SK-N-SH treated with all-trans-retinoic acid at 6 μM for 48 hours (cell line): ENCODE measurements at regions not wholly inside any gene's neighbourhood (a gene's known extent, or its start where the extent isn't known, plus 50 kb on each side); places are given as distances from the start of the nearest gene placed in this dataset.

ENCODE experiments used
- ATAC-seq: fragments of 200-7000 bp; cut with Tn5 transposase; 3 replicates; pipeline ENCODE4 v1.9.1; 2020; ENCODE audit warnings: mild to moderate bottlenecking, moderate library complexity
- ARNTL ChIP-seq: fragments of 450-650 bp; formaldehyde crosslinking; IDR thresholded peaks from 2 replicates; pipeline ENCODE4 v1.5.0; 2020; ENCODE audit warnings: low read depth, mild to moderate bottlenecking, moderate library complexity, borderline replicate concordance
- BACH2 ChIP-seq: fragments of 250-450 bp; sonication (Bioruptor Pico); IDR thresholded peaks from 2 replicates; pipeline ENCODE4 v1.9.0; 2021; ENCODE audit warnings: mild to moderate bottlenecking, borderline replicate concordance
- CREB5 ChIP-seq: fragments of 250-450 bp; sonication (Bioruptor Pico); IDR thresholded peaks from 2 replicates; pipeline ENCODE4 v1.5.1; 2020; ENCODE audit warnings: low read depth, mild to moderate bottlenecking, moderate library complexity
- CSRNP3 ChIP-seq: fragments of 250-450 bp; sonication (Bioruptor Pico); IDR thresholded peaks from 2 replicates; pipeline ENCODE4 v1.5.1; 2021; ENCODE audit warnings: mild to moderate bottlenecking, moderate library complexity
- ISL1 ChIP-seq: fragments of 250-450 bp; sonication (Bioruptor Pico); IDR thresholded peaks from 2 replicates; pipeline ENCODE4 v2.1.2; 2022; ENCODE audit warnings: mild to moderate bottlenecking, moderate library complexity
- OSR1 ChIP-seq: fragments of 250-450 bp; sonication (Bioruptor Pico); IDR thresholded peaks from 2 replicates; pipeline ENCODE4 v1.8.0; 2022; ENCODE audit warnings: moderate library complexity, mild to moderate bottlenecking, inconsistent platforms
- POU6F1 ChIP-seq: fragments of 250-450 bp; sonication (Bioruptor Pico); IDR thresholded peaks from 2 replicates; pipeline ENCODE4 v1.8.0; 2021; ENCODE audit warnings: low read depth, mild to moderate bottlenecking, moderate library complexity, borderline replicate concordance
- PPARA ChIP-seq: fragments of 250-450 bp; sonication (Bioruptor Pico); IDR thresholded peaks from 2 replicates; pipeline ENCODE4 v1.5.0; 2020; ENCODE audit warnings: mild to moderate bottlenecking, borderline replicate concordance
- RARB ChIP-seq: fragments of 250-450 bp; sonication (Bioruptor Pico); IDR thresholded peaks from 2 replicates; pipeline ENCODE4 v1.8.0; 2021; ENCODE audit warnings: mild to moderate bottlenecking, moderate library complexity
- SNAI2 ChIP-seq: fragments of 250-450 bp; sonication (Bioruptor Pico); IDR thresholded peaks from 2 replicates; pipeline ENCODE4 v1.5.0; 2020; ENCODE audit warnings: mild to moderate bottlenecking, moderate library complexity
- TCF4 ChIP-seq: fragments of 250-450 bp; sonication (Bioruptor Pico); IDR thresholded peaks from 2 replicates; pipeline ENCODE4 v1.8.0; 2021; ENCODE audit warnings: mild to moderate bottlenecking, moderate library complexity, borderline replicate concordance
- TOX ChIP-seq: fragments of 250-450 bp; sonication (Bioruptor Pico); IDR thresholded peaks from 2 replicates; pipeline ENCODE4 v1.8.0; 2021; ENCODE audit warnings: mild to moderate bottlenecking, moderate library complexity, borderline replicate concordance
- TSHZ2 ChIP-seq: fragments of 250-450 bp; sonication (Bioruptor Pico); IDR thresholded peaks from 2 replicates; pipeline ENCODE4 v1.5.0; 2020; ENCODE audit warnings: mild to moderate bottlenecking, moderate library complexity
- ZC3H10 ChIP-seq: fragments of 250-450 bp; sonication (Bioruptor Pico); IDR thresholded peaks from 2 replicates; pipeline ENCODE4 v1.5.1; 2021; ENCODE audit warnings: mild to moderate bottlenecking, moderate library complexity
- ZFP3 ChIP-seq: fragments of 250-450 bp; sonication (Bioruptor Pico); IDR thresholded peaks from 2 replicates; pipeline ENCODE4 v1.5.0; 2020; ENCODE audit warnings: mild to moderate bottlenecking, moderate library complexity
- ZFP30 ChIP-seq: fragments of 450-650 bp; formaldehyde crosslinking; IDR thresholded peaks from 2 replicates; pipeline ENCODE4 v1.5.0; 2022; ENCODE audit warnings: mild to moderate bottlenecking, moderate library complexity
- ZNF565 ChIP-seq: fragments of 450-650 bp; formaldehyde crosslinking; conservative IDR thresholded peaks from 2 replicates; pipeline ENCODE4 v1.5.0; 2020; ENCODE audit warnings: low read depth, mild to moderate bottlenecking, moderate library complexity
- ZNF70 ChIP-seq: fragments of 450-650 bp; formaldehyde crosslinking; IDR thresholded peaks from 2 replicates; pipeline ENCODE4 v1.5.0; 2020; ENCODE audit warnings: mild to moderate bottlenecking, moderate library complexity
- ZNF8 ChIP-seq: fragments of 450-650 bp; formaldehyde crosslinking; IDR thresholded peaks from 2 replicates; pipeline ENCODE4 v1.5.0; 2020; ENCODE audit warnings: mild to moderate bottlenecking, moderate library complexity

- TF ChIP-seq TSHZ2 (CRISPR knock-in tag) (no peak), ZFP3 (CRISPR knock-in tag) (no peak)
Measured at GRCh38 chrX:25156832-25157231, 141.1 kb upstream of the ARX start (continued).

GRCh38 chrX:25156323-25156722 is 140.6 kb upstream of the ARX start:
- ATAC-seq, result no peak
- TF ChIP-seq TOX (no peak), POU6F1 (CRISPR knock-in tag) (no peak), ZFP30 (CRISPR knock-in tag) (no peak), TCF4 (CRISPR knock-in tag) (no peak), ISL1 (CRISPR knock-in tag) (no peak), ZNF70 (no peak), ZFP3 (CRISPR knock-in tag) (no peak), SNAI2 (no peak), CREB5 (CRISPR knock-in tag) (no peak), BACH2 (CRISPR knock-in tag) (no peak), RARB (CRISPR knock-in tag) (no peak), ARNTL (CRISPR knock-in tag) (no peak), ZC3H10 (CRISPR knock-in tag) (no peak), OSR1 (CRISPR knock-in tag) (no peak), ZNF565 (CRISPR knock-in tag) (no peak)

- TF ChIP-seq CSRNP3 (CRISPR knock-in tag), result no peak
- TF ChIP-seq ZNF70, result no peak
- TF ChIP-seq SNAI2, result no peak
- no peak for TF ChIP-seq ARNTL (CRISPR knock-in tag)
Measured at GRCh38 chrX:25154168-25154567, 138.4 kb upstream of the ARX start.

GRCh38 chrX:25151749-25152148 is 136.0 kb upstream of the ARX start:
- no peak for ATAC-seq
- no peak for TF ChIP-seq ARNTL (CRISPR knock-in tag)
- TF ChIP-seq ISL1 (CRISPR knock-in tag), result no peak
- TF ChIP-seq ZNF565 (CRISPR knock-in tag), result no peak
- TF ChIP-seq CSRNP3 (CRISPR knock-in tag), result no peak
- no peak for TF ChIP-seq ZC3H10 (CRISPR knock-in tag)
- no peak for TF ChIP-seq ZNF70
- TF ChIP-seq TCF4 (CRISPR knock-in tag), result no peak
- no peak for TF ChIP-seq BACH2 (CRISPR knock-in tag)
- TF ChIP-seq ZFP3 (CRISPR knock-in tag), result no peak
- no peak for TF ChIP-seq POU6F1 (CRISPR knock-in tag)
- no peak for TF ChIP-seq ZNF8 (CRISPR knock-in tag)
- TF ChIP-seq RARB (CRISPR knock-in tag), result no peak
- TF ChIP-seq CREB5 (CRISPR knock-in tag), result no peak
- TF ChIP-seq PPARA (CRISPR knock-in tag), result no peak
- no peak for TF ChIP-seq TOX
- no peak for TF ChIP-seq SNAI2
- TF ChIP-seq OSR1 (CRISPR knock-in tag), result no peak
- TF ChIP-seq TSHZ2 (CRISPR knock-in tag), result no peak

More at GRCh38 chrX:25154168-25154567, 138.4 kb upstream of the ARX start:
- no peak for ATAC-seq
